H1 (cell line): ENCODE measurements at regions not wholly inside any gene's neighbourhood (a gene's known extent, or its start where the extent isn't known, plus 50 kb on each side); places are given as distances from the start of the nearest gene placed in this dataset.

ENCODE experiments used
- EZH2 ChIP-seq: fragments of 200-600 bp; sonication (generic); IDR thresholded peaks from 2 replicates; pipeline ENCODE4 v1.7.1; 2012; ENCODE audit warnings: low read depth, mild to moderate bottlenecking, moderate library complexity, low read length, inconsistent platforms; ENCODE audit not compliant: severe bottlenecking
- POLR2A ChIP-seq, 2 experiments: IDR thresholded peaks; 1 replicate in 1 of 2; 2 replicates in 1 of 2; pipeline ENCODE4 v1.6.1; 2011; ENCODE audit warnings: low read depth in 2 of 2, low read length in 2 of 2, mild to moderate bottlenecking in 2 of 2; ENCODE audit errors: control extremely low read depth in 1 of 2
- YY1 ChIP-seq: IDR thresholded peaks from 2 replicates; pipeline ENCODE4 v1.6.1; 2011; ENCODE audit warnings: low read depth, mild to moderate bottlenecking, low read length

DNA sequence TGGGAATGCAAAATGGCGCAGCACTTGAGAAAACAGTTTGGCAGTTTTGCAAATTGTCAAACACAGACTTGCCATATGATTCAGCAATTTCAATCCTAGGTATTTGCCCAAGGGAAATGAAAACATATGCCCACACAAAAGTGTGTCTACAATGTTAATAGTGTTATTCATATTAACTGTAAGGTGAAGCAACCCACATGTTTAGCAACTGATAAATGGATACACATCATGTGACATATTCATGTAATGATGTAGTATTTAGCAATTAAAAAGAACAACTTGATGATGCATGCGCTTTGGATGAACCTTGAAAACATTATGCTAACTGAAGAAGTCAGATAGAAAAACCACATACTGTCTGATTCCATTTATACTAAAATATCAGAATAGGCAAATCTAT lies 539.0 kb upstream of the PPP2R3A start:
- TF ChIP-seq YY1, result no peak
- no peak for TF ChIP-seq EZH2
- TF ChIP-seq POLR2A (IDR thresholded peaks at IDR 0.05; ENCODE audit: control extremely low read depth in 1 of 2, low read depth in 2 of 2, low read length in 2 of 2), result no peak
